ENCODE measurements at regions not wholly inside any gene's neighbourhood (a gene's known extent, or its start where the extent isn't known, plus 50 kb on each side); places are given as distances from the start of the nearest gene placed in this dataset.

GRCh38 chr20:50427719-50428083 lies 82.5 kb upstream of the PTPN1 start:
- Mint-ChIP-seq H3K4me3 (no peak overlapping the region), H3K36me3 (ENCODE audit: low read depth) (no peaks in the 10 kb centered on the region), H3K27ac (no peak overlapping the region), H3K4me1 (peaks cover 44% of the 10 kb centered on the region), H3K9me3 (no peaks in the 10 kb centered on the region), H3K27me3 (ENCODE audit: low read depth, poor library complexity) (no peaks in the 10 kb centered on the region)
- no peak for DNase-seq
- no peak for TF ChIP-seq CTCF (IDR thresholded peaks at IDR 0.05)

DNA sequence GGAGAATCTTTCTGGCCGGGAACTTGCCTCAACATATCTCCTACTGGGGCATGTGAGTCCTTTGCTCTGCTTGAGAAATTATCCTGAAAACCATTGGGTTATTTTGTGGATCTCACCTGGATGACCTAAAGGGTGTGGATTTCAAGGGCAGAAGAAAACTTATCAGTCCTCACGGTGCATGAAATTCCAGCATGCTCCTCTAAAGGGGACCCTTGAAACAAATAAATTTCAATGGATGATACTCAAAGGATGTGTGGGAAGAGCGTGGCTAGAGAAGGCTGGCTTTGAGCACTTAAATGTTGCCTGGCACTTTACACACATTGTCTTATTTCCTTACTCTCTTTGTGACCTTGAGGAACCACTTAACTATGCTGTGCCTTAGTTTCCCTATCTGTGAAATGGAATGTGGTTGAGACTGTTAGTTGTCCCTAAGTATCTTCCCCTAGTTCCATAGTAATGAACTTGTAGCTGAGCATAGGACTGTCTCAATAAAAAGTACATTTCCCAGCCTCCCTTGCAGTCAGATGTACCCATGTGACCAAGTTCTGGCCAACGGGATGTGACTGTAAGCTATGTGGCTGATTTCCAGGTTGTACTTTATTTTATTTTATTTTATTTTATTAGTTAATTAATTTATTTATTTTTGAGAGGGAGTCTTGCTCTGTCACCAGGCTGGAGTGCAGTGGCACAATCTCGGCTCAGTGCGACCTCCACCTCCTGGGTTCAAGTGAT lies 81.9 kb upstream of the PTPN1 start:
- no peak for TF ChIP-seq CTCF (IDR thresholded peaks at IDR 0.05)
- Mint-ChIP-seq H3K27me3 (ENCODE audit: low read depth, poor library complexity) (no peaks in the 10 kb centered on the region), H3K4me3 (no peak overlapping the region), H3K27ac (no peak overlapping the region), H3K36me3 (ENCODE audit: low read depth) (no peaks in the 10 kb centered on the region), H3K4me1 (peaks cover 45% of the 10 kb centered on the region), H3K9me3 (no peaks in the 10 kb centered on the region)
- DNase-seq = no peak

GRCh38 chr20:50429412-50429811 lies 80.8 kb upstream of the PTPN1 start:
- no peak for DNase-seq
- TF ChIP-seq CTCF (IDR thresholded peaks at IDR 0.05) = no peak
- H3K27ac Mint-ChIP-seq = no peak overlapping the region
- H3K9me3 Mint-ChIP-seq = no peaks in the 10 kb centered on the region
- H3K27me3 Mint-ChIP-seq (ENCODE audit: low read depth, poor library complexity) = no peaks in the 10 kb centered on the region
- no peaks in the 10 kb centered on the region for H3K36me3 Mint-ChIP-seq (ENCODE audit: low read depth)
- H3K4me3 Mint-ChIP-seq = no peak overlapping the region
- peaks cover 42% of the 10 kb centered on the region for H3K4me1 Mint-ChIP-seq

- Mint-ChIP-seq H3K27ac (no peak overlapping the region), H3K27me3 (ENCODE audit: low read depth, poor library complexity) (no peaks in the 10 kb centered on the region), H3K9me3 (no peaks in the 10 kb centered on the region), H3K36me3 (ENCODE audit: low read depth) (no peaks in the 10 kb centered on the region), H3K4me3 (no peak overlapping the region), H3K4me1 (peaks cover 38% of the 10 kb centered on the region)
- DNase-seq = no peak
- TF ChIP-seq CTCF (IDR thresholded peaks at IDR 0.05) = no peak
Measured at GRCh38 chr20:50431066-50431450, 79.1 kb upstream of the PTPN1 start.

DNA sequence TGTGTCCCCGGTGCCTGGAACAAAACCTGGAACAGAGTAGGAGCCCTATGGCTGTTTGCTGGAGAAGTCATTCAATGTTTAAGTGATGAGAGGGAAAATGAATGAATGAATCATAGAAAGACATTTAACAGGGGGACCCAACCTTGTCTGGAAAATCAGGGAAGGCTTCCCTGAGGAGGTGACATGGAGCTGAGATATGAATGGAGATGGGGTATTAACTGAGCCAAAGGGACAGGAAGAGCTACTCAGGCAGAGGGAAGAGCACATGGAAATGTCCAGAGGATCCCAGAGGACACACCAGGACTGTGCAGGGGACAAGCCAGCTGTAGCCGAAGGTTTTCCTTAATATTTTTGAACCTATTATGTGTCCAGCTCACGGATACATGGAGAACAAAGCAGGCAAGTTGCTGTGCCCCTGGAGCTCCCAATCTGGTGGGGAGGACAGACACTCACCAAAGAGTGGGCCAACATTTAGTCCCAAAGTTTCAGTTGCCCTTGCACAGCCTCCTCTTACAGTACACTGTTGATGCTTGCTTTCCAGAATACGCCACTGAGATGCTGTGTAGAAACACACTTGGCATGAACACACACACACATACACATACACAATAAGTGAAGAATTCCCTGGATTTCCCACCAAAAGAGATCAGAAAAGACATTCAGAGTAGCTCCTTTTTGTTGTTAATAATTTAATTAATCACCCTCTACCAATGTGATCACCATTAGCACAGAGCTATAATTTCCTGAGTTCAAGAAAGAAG lies 77.0 kb upstream of the PTPN1 start:
- no peak for DNase-seq
- Mint-ChIP-seq H3K36me3 (ENCODE audit: low read depth) (no peaks in the 10 kb centered on the region), H3K4me1 (peaks cover 29% of the 10 kb centered on the region), H3K27me3 (ENCODE audit: low read depth, poor library complexity) (no peaks in the 10 kb centered on the region), H3K9me3 (no peaks in the 10 kb centered on the region), H3K4me3 (no peak overlapping the region), H3K27ac (no peak overlapping the region)
- TF ChIP-seq CTCF (IDR thresholded peaks at IDR 0.05) = no peak

DNA sequence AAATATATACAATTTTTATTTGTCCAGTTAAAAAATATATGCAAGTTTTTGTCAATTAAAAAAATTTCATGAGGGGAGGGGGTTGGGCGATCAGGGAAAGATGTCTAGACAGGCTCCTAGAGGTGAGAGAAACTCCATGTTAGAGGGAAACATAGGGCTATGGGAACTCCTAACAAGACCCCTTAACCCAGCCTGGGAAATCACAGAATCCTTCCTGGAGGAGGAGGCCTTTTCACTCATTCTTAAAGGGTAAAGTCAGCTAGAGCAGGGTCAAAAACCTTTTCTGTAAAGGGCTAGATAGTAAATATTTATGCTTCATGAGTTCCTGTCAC lies 75.9 kb upstream of the PTPN1 start:
- Mint-ChIP-seq H3K27ac (no peak overlapping the region), H3K4me1 (peaks cover 26% of the 10 kb centered on the region), H3K36me3 (ENCODE audit: low read depth) (no peaks in the 10 kb centered on the region), H3K27me3 (ENCODE audit: low read depth, poor library complexity) (no peaks in the 10 kb centered on the region), H3K4me3 (no peak overlapping the region), H3K9me3 (no peaks in the 10 kb centered on the region)
- no peak for TF ChIP-seq CTCF (IDR thresholded peaks at IDR 0.05)
- no peak for DNase-seq
